Panc1 (cell line): ENCODE measurements at regions not wholly inside any gene's neighbourhood (a gene's known extent, or its start where the extent isn't known, plus 50 kb on each side); places are given as distances from the start of the nearest gene placed in this dataset.

Experiments used
- TCF7L2 ChIP-seq: IDR thresholded peaks from 2 replicates; pipeline ENCODE4 v1.6.1; 2011; ENCODE audit warnings: mild to moderate bottlenecking, low read depth, low read length, inconsistent platforms
- TF ChIP-seq, protein P1 (sequence below): fragments of 450-650 bp; IDR thresholded peaks from 2 replicates; pipeline ENCODE4 v1.5.1; 2017; ENCODE audit warnings: mild to moderate bottlenecking

DNA sequence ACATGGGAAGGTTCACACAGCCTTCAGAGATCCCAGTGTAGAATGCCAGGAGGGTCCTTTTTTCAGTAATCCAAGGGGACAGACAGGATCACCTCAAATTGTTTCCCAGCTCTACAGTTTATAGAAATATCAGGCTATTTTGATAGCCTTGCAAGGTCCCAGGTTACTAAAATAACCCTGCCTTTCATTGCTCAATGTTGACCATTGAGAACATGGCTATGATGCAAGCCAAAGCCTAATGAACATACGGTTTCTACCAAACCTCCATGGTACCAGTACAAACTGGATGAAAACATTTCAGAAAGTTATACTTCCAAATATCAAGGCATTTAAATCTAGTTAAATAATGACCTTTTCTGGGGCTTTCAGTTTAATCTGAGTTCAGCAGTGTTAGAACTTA, 151.5 kb downstream of the PLS3 start:
- TF ChIP-seq, protein P1, sequence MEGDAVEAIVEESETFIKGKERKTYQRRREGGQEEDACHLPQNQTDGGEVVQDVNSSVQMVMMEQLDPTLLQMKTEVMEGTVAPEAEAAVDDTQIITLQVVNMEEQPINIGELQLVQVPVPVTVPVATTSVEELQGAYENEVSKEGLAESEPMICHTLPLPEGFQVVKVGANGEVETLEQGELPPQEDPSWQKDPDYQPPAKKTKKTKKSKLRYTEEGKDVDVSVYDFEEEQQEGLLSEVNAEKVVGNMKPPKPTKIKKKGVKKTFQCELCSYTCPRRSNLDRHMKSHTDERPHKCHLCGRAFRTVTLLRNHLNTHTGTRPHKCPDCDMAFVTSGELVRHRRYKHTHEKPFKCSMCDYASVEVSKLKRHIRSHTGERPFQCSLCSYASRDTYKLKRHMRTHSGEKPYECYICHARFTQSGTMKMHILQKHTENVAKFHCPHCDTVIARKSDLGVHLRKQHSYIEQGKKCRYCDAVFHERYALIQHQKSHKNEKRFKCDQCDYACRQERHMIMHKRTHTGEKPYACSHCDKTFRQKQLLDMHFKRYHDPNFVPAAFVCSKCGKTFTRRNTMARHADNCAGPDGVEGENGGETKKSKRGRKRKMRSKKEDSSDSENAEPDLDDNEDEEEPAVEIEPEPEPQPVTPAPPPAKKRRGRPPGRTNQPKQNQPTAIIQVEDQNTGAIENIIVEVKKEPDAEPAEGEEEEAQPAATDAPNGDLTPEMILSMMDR: no peak
- no peak for TF ChIP-seq TCF7L2
